GM19452 (cell line): ENCODE measurements at regions not wholly inside any gene's neighbourhood (a gene's known extent, or its start where the extent isn't known, plus 50 kb on each side); places are given as distances from the start of the nearest gene placed in this dataset.
"Not testable (repeated sequence)": the region's sequence is repeated elsewhere in the genome, so short reads cannot be mapped to it uniquely, and the experiment has no call there.

ENCODE experiments used
- ATAC-seq: cut with Tn5 transposase; IDR thresholded peaks from one replicate; pipeline ENCODE4 v1.9.1; 2021; ENCODE audit not compliant: unreplicated experiment

DNA sequence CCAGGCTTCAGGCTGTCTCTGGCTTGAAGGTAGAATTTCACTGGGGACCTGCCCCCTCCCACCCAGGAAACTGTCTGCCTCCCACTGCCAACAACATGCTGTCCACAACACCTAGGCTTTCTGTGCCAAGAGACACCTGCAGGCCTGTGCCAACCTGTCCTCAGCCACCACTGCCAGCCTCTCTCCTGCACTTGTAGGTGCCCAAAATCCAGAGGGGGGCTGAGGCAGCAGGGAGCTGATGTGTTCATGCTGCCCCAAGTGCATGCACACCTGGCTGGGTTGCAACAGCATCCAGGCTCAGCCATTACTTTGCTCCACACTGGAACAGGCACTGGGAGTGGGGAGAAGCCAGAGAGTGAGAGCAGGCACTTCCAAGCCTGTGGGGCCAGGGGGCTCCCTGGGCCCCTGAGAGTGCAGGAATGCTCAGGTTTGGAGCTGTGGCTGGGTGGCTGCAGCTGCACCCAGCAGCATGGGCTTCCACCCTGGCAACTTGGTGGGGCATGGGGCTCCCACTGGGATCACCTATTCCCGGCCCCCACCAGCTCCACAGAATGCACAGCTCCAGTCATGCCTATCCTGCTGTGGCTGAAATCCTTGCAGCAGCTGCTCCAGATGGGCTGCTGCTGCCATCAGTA is 218.1 kb upstream of the OBI1 start:
- no peak for ATAC-seq

DNA sequence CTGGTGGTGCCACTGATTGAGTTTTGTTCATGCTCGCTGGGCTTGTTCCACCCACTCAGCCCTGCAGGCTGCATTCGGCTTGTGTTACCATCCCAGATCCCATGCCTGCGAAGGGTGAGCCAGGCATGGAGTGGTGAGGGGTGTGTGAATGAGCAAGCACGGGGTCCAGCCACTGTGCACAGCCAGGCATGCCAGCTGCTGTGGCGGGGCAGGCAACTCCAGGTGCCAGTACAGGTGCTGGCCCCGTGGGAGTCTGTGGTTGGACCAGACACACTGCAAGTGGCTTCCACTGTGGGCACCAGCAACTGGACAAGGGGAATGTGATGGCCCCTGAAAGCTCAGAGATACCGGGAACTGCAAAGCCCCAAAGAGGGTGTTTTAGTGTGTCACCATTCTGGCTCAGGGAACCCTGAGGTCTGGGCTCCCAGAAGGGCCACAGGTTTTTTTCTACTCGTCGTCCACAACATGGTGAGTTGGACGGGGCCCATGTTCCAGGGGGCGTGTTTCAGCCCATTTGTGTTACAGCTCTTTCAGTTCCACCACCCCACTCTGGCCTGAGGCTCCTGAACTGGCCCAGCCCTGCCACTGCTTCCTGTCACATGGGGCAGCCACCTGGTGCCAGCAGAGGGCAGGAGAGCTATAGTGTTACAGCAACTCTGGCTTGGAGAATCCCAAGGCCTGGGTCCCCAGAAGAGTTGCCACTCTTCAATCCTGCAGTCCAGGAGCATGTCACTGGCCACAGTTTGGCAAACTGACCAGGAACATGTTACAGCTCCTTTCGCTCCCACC is 217.0 kb upstream of the OBI1 start:
- ATAC-seq, result no peak

DNA sequence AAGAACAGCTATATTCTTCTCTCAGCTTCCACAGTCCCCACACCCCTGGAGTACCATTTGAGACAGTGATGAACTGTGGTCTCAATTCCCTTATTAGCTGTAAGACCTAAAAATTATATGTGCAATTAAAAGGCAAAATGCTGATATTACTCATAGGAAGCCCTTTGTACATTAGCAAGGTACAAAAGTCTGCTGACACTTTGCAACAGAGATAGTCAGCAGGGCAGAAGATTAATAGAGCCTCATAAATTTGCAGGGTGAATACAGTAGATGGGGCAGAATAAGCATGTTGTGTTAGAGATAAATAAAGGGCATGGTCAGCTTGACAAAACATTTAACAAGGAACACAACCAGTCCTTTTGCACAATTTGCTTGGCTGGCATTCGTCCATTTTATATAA is 210.0 kb upstream of the OBI1 start:
- no peak for ATAC-seq

DNA sequence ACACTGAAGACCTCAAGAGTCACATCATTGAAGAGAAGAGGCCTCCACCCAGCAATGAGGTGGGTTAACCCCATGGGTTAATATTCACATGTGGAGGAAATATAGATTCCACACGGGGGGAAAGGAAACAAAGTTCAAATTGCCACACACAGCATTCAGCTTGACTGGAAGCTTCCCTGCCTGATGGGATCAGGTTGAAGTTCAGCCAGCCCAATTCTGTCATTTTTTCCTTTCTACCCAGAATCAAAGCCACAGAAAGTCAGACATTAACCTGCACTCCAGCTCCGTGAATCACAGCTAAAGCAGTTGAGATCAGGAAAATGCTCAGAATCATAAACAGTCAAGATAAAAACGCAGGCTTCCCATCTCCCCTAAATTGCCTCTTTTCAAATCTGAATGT is 208.7 kb upstream of the OBI1 start:
- no peak for ATAC-seq

DNA sequence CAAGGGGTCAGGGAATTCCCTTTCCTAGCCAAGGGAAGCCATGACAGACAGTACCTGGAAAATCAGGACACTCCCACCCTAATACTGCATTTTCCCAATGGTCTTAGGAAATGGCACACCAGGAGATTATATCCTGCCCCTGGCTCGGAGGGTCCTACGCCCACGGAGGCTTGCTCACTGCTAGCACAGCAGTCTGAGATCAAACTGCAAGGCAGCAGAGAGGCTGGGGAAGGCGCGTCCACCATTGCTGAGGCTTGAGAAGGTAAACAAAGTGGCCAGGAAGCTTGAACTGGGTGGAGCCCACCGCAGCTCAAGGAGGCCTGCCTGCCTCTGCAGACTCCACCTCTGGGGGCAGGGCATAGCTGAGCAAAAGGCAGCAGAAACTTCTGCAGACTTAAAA is 207.1 kb upstream of the OBI1 start:
- not testable (repeated sequence) for ATAC-seq

DNA sequence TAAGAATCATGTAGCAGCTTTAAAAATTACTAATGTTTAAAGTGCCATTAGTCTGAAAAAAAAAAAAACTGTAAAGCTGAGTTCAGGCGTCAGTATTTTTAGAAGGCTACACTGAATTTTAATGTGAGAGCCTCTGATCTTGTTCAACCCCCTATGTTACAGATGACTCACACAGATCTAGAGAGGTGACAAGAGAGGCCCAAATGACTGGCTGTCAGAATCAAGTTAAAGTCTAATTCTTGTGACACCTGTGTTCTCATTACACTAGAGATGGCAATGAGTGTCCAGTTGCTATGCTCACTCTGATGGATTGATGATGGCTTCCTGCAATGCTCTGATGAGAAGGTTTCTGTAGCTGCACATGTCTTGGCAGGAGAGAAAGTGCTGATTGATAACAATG is 203.5 kb upstream of the OBI1 start:
- no peak for ATAC-seq

- ATAC-seq, result no peak
These were observed 193.8 kb upstream of the OBI1 start for GRCh38 chr13:78852709-78853108.

DNA sequence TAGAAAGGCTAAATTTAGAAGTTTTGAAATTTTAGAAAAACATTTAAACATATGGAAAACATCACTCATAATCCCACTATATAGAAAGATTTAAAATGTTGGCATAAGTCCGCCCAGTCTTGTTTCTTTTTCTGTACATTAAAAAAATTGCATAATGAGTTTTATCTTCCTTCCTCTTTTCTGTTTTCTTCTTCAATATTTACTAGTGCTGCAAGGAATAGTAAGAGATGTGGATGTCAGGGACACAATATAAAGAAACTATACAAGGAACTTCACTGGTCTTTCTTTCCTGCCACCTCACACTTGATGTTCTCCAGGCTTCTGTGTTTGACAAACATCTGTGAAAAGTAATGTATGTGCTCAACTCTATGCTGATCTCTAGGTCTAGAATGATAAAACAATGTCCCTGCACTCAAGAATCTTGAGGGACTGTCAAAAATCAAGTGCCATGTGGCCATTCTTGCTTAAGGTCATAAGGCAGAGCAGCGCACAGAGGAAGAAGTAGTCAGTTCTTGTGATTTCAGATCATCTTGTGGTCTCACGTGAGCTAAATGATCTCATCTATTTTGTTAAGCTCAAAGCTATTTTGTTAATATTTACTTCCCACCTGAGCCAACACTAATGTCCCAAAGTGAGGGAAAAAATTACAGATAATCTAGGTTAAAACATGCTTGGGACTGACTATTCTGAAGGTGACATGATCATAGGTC is 186.9 kb upstream of the OBI1 start:
- ATAC-seq, result no peak

DNA sequence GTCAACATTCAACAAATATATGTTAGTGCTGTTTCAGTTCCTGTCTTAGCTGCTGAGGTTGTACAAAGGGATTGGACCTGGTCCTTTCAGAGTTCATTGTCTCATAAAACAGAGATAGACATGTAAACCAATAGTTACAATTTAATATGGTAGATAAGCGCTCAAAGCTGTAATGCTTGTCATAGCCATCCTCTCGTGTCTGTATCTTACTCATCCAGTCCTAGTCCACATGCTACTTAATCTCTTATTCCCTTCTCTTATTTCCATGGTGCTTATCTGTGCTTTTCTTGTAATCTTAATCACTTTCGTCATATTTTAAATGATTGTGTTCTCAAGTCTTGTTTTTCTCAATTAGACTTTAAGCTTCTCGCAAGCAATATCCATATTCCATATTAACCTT is 185.2 kb upstream of the OBI1 start:
- ATAC-seq, result no peak

DNA sequence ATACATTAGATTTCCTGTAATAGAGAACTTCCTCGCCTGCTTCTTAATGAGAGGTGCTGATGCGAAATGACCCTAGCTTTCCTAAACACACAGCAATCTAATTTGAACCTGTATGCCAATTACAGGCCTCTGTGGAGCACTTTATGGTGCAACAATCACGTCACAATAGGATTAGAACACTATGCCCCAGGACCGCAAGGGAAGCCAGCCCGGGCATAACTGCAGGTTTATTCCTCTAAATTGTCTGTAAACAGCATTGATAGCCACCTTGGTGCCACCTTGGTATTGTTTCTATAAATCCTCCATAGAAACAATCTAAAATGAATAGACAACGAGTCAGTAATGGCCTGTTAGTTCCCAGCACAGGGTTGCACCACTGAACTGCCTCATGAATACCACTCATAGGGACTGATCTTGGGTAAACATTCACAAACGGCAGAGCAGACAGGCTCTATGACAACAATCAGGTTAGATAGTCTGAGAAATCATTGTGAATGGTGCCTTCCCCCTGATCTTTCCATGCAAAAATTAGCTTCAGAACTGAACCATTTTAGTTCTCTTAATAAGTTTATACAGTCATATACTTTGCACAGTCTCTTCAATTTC is 182.5 kb upstream of the OBI1 start:
- ATAC-seq, result no peak

GRCh38 chr13:78836238-78836784 is 177.4 kb upstream of the OBI1 start:
- ATAC-seq, result no peak

GRCh38 chr13:78832461-78832860 is 173.5 kb upstream of the OBI1 start:
- ATAC-seq, result no peak

DNA sequence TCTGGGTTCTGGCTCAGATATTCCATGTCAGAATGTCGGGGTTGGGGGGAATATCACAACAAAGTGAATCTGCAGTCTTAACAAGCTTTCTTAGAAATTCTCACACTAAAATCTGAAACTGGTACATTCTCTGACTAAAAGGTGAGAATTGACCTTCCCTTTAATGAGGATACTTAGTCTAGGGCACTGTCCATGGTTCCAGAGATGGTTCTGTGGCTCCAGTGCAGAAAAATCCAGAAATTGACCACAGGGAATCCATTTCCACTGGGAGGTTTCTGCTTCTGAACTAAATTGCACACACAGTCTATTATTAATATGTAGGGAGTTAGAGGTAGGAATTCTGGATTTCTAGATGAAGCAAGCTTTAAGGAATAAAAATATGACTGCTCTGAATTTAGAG is 171.6 kb upstream of the OBI1 start:
- ATAC-seq, result no peak

GRCh38 chr13:78829821-78830220 is 170.9 kb upstream of the OBI1 start:
- no peak for ATAC-seq

DNA sequence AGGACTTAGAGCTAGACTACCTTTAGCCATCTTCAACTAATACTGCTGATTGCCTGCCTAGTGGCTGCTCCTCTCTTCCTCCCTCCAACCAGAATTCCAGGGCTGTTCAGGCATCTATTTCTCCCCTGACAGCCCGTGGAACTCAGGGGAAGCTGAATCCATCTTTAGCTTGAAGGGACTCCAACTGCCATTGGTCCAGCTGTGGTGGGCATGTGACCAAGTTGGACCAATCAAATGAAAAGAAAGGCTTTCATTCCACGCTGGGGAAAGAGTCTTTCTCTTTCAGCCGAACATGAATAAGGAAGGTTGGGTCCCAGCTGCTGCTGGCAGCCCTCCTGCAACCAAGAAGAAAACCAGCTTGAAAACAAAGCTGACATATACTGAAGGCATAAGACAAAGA is 168.5 kb upstream of the OBI1 start:
- ATAC-seq, result no peak

- no peak for ATAC-seq
These were observed 168.0 kb upstream of the OBI1 start for GRCh38 chr13:78826936-78827335.

DNA sequence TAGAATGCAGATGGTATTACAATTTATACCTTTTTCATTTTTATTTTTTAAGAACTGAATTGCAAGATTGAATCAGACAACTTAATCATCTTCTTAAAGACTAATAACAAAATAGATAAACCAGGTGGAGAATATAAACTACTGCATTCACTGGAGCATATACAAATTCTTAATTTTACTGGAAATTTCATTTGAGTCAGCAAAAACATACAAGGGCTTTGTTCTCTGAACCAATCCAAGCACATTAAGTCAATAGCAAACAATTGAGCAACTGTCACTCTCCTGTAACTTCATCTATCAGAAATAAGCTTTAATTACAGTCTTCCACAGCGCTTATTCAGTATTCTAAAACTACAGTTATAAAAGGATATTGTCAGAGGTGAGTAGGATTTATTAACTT is 167.4 kb upstream of the OBI1 start:
- ATAC-seq, result no peak

DNA sequence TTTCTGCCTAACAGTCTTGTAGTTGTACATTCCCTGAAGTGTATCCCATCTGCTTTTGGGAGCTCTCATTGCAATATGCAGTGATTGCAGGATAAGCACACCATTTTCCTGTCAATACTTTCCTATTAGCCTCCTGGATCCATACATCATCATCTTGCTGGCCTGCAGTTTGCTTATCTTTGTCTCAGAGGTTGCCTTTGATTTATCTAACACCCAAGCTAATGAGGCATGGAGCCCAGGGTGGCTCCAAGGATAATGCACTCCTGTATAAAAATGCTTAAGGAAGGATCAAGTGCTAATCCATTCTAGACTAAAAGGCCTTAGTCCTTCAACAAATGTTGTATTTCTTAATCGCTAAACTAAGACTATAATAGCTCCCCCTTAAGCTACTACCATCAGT is 161.6 kb upstream of the OBI1 start:
- ATAC-seq, result no peak

- ATAC-seq, result no peak
These were observed 157.6 kb upstream of the OBI1 start for GRCh38 chr13:78816592-78816991.

DNA sequence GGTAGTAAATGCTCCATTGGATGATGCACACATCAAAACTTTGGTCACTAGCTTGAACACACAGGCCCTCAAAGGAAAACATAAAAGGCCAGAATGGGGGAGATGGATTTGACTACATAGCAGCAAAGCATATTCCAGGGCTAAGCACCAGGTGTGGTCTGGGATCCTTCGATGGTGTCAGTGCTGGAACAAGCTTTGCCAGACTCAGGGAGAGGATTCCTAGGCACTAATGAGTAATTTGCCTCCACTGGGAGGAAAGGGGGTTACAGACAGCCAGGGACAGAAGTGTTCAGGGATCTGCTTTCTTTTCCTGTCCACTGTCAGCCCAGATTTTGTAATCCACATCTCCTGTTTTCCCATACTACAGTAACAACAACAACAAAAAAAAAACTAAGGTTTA is 157.2 kb upstream of the OBI1 start:
- no peak for ATAC-seq

DNA sequence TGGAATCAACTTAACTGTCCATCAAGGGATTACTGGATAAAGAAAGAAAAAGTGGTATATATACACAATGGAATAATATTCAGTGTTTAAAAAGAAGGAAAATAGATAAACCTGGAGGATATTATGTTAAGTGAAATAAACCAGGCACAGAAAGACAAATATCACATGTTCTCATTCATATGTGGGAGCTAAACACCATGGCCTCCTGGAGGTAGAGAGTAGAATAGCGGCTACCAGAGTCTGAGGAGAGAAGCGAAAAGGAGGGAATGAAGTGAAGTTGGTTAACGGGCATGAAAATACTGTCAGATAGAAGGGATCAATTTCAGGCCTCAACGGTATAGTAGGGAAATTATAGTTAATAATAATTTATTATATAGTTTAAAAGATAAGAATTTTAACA is 147.5 kb upstream of the OBI1 start:
- ATAC-seq, result no peak

DNA sequence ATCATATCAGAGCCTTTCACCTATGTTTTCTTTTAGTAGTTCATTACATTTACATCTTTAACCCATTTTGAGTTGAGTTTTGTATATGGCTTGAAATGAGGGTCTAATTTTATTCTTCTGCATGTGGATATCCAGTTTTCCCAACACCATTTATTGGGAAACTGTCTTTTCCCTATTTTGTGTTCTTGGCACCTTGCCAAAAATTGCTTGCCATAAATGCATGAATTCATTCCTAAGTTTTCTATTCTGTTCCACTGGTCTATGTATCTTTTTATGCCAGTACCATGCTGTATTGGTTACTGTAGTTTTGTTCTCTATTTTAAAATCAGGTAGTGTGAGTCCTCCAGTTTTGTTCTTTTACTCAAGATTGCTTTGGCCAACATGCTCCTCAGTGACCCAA is 144.0 kb upstream of the OBI1 start:
- no peak for ATAC-seq
